KOPT-K1 (cell line): ENCODE measurements at regions not wholly inside any gene's neighbourhood (a gene's known extent, or its start where the extent isn't known, plus 50 kb on each side); places are given as distances from the start of the nearest gene placed in this dataset.

Experiments used
- H3K27ac ChIP-seq: fragments of 200-600 bp; sonication (generic); 2 replicates; pipeline ENCODE4 v1.5.1; 2016; ENCODE audit warnings: antibody characterized with exemption, mild to moderate bottlenecking, low read depth, low read length; ENCODE audit not compliant: poor library complexity, severe bottlenecking
- H3K36me3 ChIP-seq: fragments of 200-600 bp; sonication (generic); 2 replicates; pipeline ENCODE4 v1.5.1; 2017; ENCODE audit warnings: antibody characterized with exemption, mild to moderate bottlenecking, low read length, moderate library complexity; ENCODE audit not compliant: insufficient read depth
- H3K9me3 ChIP-seq: fragments of 200-600 bp; sonication (generic); 2 replicates; pipeline ENCODE4 v1.5.1; 2017; ENCODE audit warnings: antibody characterized with exemption, low read length, mild to moderate bottlenecking; ENCODE audit not compliant: insufficient read depth, poor library complexity, severe bottlenecking

DNA sequence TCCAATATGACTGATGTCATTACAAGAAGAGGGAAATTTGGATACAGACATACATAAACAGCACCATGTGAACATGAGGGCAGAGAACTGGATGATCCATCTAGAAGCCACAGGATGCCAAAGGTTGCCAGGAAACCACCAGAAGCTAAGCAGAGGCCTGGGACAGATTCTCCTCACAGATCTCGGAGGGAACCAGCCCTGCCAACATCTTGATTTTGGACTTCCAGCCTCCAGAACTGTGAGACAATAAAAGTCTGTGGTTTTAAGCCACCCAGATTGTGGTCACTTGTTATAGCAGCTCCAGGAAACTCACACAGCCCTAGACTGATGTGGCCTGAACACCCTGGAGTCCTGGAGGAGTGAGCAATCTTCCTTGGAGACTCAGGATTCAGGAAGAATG, 351.6 kb downstream of the EIPR1 start:
- peaks cover 22% of the 10 kb centered on the region for H3K9me3 ChIP-seq
- no peak overlapping the region for H3K27ac ChIP-seq
- H3K36me3 ChIP-seq = no peaks in the 10 kb centered on the region

DNA sequence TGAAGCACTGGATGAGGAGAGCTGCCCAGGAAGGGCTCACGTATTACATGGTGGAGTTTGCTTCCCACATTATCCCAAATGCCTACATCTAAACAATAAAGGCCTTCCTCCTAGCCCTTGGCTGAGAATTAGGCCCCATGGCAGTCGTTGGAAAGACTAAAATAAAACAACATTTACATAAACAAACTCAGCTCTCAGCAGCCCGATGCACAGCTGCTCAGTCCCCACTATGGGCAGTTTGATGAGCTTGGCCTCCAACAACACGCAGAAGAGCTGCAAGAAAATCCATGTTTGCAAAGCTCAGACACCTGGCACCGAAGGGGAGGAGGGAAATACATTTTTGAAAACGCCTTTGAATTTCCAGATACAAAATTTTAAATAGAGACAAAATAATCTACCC, 352.4 kb downstream of the EIPR1 start:
- Histone ChIP-seq H3K36me3 (no peaks in the 10 kb centered on the region), H3K9me3 (peaks cover 22% of the 10 kb centered on the region), H3K27ac (no peak overlapping the region)

DNA sequence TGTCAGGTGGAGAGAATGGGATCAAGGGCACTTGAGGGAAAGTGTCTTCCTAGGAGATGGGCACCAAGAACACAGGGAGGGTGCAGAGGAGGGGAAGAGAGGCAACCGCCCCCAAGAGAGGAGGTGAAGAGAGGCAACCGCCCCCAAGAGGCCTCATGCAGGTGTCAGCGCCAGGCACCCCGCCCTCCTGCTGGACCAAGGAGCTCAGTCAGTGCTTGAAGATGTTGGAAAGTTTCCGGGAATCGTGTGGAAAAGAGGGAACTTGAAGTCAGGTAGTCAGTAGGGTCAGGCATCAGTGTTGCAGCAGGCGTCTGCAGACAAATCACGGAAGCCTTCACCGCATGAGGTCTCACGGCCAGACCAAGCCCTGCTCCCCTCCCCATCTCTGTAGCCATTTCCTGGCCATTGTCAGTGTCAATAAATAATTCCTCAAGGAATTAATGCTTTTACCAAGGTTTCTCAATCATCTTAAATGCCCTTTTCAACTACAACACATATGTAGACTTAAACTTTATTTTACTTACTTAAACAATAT, 353.1 kb downstream of the EIPR1 start:
- Histone ChIP-seq H3K36me3 (no peaks in the 10 kb centered on the region), H3K27ac (no peak overlapping the region), H3K9me3 (peaks cover 22% of the 10 kb centered on the region)

DNA sequence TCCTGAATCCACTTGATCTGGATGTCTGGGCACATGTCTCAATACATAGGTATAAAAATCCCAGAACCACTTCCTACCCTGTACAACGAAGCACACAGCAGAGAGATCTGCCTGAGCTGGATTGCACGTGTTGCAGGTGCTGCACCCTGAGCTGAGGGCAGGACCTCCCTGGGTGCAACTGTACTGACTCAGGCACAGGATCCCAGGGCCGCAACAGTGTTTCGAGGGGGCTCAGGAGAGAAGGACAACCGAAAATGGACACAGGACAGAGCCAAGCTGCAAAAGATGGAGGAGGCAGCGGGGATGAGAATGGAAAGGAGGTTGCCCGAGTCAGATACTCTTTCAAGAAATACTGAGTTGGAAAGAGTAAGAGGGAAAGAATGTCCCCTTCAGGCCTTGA, 354.1 kb downstream of the EIPR1 start:
- no peaks in the 10 kb centered on the region for H3K36me3 ChIP-seq
- H3K9me3 ChIP-seq = peaks cover 22% of the 10 kb centered on the region

DNA sequence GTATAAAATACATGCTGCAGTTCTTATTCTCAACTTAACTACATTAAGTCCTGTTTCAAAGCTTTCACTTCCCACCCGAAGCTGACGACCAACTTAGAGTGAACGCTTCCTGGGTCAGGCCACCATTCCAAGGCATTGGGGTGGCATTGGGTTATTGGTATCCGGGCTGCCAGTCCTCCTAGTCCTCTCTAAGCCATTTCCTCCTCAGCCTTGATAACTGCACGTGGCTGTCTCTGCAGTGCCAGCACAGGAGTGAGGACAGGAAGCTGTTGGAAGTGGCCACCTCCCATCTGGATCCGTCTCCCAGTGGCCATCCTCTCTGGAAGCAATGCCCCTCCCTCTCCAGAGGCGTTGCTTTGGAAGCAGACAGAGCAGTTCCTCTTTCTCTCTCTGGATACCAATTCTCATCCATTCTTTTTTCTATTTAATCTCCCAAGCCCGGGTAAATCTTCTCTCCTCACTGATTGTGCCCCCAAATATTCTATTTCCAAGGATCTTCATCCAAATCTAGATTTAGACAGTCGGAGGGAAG, 354.7 kb downstream of the EIPR1 start:
- Histone ChIP-seq H3K9me3 (peaks cover 18% of the 10 kb centered on the region), H3K36me3 (no peaks in the 10 kb centered on the region), H3K27ac (no peak overlapping the region)

More for the DNA sequence above, 354.1 kb downstream of the EIPR1 start:
- H3K27ac ChIP-seq = no peak overlapping the region

DNA sequence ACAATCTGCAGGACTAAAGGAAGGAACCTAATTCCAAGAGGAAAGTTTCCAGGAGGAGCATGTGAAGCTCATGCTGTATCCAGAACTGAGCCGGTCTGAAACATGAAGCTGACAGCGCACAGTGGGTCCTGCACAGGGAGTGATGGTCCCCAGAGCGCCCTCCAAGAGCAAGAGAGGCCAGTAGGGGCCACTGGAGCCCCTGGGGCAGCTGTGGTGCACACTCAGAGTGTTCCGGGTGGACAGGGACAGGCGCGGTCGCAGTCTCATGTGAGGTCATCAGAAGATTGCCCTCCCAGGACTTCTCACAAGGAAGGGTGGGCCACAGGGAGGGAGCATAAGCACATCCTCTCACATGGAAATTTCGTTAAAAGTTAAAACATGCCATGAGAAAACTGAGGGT, 355.9 kb downstream of the EIPR1 start:
- H3K36me3 ChIP-seq = no peaks in the 10 kb centered on the region
- peaks cover 23% of the 10 kb centered on the region for H3K9me3 ChIP-seq
- no peak overlapping the region for H3K27ac ChIP-seq

DNA sequence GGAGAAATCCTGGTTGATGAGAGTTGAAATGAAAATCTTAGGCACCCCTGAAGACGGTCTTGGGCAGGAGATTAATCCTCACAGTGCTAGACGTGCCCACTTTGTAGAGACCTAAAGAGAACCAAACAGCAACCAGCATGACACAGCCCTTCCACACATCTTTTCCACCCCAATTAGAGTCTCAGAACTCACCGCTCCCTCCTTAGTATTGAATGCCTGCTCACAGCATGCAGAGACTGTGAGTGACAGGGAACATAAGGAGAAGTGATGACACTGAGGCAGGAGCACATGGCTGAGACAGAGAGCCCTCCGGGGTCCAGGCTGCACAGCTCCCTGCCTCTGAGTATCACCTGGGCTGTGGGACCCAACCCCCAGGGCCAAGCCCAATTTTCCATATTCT, 367.6 kb downstream of the EIPR1 start:
- no peak overlapping the region for H3K27ac ChIP-seq
- no peaks in the 10 kb centered on the region for H3K36me3 ChIP-seq

DNA sequence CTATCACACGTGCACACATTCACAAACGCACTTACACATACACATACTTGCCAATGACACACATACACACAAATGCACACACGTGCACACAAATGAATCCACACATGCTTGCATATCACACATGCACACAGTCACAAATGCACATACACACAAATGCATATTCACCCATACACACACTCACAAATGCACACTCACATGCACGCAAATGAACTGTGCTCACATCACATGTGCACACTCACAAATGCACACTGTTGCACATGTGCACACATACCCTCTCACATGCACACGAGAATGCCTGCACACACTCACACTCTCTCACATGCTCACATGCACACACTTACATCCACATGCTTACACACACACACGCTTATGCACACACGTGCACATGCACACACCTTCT, 368.1 kb downstream of the EIPR1 start:
- H3K36me3 ChIP-seq = no peaks in the 10 kb centered on the region
- peaks cover 6% of the 10 kb centered on the region for H3K9me3 ChIP-seq
- H3K27ac ChIP-seq = no peak overlapping the region

More for the DNA sequence above, 367.6 kb downstream of the EIPR1 start:
- peaks cover 6% of the 10 kb centered on the region for H3K9me3 ChIP-seq

DNA sequence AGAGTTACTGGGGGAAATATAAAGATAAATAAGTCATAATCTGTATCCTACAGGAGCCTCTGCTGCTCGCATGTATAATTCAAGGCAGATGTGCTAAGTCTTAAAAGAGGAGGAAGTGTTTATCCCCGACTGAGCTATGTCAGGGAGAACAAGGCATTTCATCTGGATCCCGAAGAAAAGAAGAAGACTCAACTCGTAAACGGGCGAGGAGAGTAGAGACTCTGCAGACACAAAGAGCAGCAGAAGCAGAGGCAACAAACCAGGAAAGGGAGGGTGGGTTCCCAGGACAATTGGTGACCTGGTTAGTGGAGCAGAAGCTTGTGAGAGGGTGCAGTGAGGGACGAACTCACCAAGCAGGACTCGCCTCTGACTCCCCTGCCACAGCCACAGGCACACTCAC, 368.6 kb downstream of the EIPR1 start:
- Histone ChIP-seq H3K9me3 (peaks cover 6% of the 10 kb centered on the region), H3K36me3 (no peaks in the 10 kb centered on the region), H3K27ac (no peak overlapping the region)

DNA sequence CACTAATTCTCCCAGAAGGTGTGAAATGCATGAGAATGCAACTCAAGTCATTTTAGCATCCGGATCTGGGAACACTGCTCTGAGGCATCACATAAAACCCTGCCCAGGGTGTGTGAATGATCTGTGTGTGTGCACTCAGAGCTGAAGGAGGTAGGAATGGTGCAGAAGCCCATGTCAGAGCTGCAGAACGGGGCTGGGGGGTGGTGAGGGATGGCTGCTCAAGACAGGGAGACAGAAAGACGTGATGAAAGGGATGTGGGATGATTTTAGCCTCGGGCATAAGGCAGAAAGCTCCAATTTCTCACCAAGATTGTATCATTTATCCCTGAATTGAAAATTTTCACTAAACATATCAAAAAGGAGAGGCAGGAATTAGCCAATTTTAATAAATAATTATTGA, 369.1 kb downstream of the EIPR1 start:
- Histone ChIP-seq H3K9me3 (peaks cover 6% of the 10 kb centered on the region), H3K27ac (no peak overlapping the region), H3K36me3 (no peaks in the 10 kb centered on the region)

DNA sequence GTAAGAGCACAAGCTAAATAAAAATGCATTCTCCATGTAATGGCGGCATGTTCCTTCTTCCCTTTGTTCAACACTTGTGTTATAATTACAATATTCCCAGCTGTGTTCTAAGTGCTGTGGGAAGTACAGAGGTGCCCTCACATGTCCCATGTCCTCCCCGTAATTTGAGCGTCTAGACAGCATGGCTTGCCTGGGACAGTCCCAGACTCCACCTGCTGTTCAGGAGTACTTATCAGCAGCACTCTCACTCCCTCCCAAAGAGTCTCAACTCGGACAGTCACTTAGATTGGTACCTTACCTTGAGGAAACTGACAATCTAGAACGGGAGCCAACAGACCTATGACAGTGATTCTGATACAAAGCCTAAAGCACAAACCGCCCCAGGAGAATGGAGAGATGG, 370.5 kb downstream of the EIPR1 start:
- no peaks in the 10 kb centered on the region for H3K9me3 ChIP-seq
- H3K27ac ChIP-seq = no peak overlapping the region
- H3K36me3 ChIP-seq = no peaks in the 10 kb centered on the region

DNA sequence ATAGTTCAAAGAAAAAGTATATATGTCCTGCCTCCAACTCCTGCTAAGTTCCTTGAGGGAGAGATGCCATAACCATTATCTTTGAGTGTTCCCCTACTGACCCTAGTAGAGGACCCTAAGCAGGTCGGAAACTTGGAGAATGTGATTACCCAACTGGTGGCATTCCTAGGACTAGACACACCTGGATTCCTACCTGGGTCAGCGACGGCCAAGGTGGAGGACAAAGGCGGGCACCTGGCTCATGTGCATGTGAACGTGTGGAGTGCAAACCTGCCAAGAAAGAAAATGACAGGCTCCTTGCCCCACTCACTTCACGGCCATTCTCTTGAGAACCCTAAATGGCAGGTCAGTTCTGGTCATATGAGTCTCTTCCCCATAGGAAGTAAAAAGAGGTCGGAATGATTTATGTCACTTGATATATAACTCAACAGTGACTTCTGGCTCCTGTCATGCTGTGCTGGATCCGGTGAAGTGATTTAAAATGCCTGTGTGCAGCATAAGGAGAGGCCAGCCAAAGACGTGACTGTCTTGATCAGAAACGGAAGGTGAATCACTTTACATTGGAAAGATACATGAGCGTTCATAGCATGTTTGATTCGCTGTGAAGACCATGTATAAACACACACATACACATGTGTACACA, 371.6 kb downstream of the EIPR1 start:
- Histone ChIP-seq H3K9me3 (no peaks in the 10 kb centered on the region), H3K36me3 (no peaks in the 10 kb centered on the region), H3K27ac (no peak overlapping the region)

DNA sequence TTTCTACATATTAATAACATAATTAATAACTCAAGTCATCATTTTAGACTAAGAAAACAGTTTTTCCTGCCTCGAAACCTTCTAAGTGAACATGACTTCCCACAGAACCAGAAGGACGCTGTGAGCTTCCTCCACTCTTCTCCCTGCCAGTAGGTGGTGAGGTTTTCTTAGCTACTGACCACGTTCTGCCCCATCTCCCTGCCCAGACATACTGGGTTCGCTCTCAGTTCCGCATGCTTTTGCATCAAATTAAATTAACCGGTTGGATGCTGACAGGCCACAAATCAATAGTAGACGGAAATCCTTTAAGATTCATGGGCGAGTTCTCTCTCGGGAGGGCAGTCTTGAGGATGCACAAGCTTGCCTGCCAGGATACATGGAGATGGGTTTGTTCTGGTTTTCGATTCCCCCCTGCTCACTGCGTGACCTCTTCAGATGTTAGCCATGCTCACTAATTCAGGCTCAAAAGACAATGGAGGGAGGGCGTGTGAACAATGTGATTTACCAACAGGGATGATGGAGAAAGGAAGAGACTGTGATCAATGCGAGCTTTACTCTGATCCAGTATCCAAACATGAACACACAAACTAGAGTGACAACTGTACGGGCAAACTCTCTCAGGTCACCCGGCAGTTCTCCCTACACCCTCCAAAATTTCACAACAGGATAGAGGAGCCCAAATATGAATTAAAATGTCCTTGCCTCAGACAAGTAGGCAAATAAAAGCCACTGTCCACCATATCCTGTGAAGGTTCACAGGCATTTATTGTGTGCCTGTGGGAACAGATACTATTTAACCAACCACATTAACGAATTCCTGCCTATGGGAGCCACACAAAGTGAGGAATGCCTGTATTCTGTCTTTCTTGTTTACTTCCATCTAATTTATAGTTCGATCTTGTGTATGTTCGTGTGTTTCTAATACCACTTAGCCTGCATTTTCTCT, 375.7 kb downstream of the EIPR1 start:
- H3K27ac ChIP-seq = no peak overlapping the region
- no peaks in the 10 kb centered on the region for H3K36me3 ChIP-seq
- H3K9me3 ChIP-seq = no peaks in the 10 kb centered on the region

DNA sequence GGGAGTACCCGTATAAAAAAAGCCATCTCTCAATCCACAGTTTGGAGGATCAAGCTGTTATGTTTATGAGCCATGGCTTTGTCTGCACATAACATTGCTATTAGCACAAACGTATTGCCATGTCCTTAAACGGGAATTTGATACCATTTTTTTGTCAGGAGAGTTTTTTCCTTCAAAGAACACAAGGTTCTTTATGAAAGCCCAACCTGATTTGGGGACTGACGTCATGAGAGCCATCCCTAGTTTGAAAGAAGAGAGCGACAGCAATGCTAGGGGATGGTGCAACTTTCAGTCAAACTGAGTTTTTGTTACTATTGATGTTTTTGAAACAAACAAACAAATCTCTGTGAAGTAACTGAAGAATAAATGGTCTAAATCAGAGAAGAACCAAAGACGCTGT, 376.6 kb downstream of the EIPR1 start:
- H3K27ac ChIP-seq = no peak overlapping the region
- no peaks in the 10 kb centered on the region for H3K9me3 ChIP-seq
- no peaks in the 10 kb centered on the region for H3K36me3 ChIP-seq

DNA sequence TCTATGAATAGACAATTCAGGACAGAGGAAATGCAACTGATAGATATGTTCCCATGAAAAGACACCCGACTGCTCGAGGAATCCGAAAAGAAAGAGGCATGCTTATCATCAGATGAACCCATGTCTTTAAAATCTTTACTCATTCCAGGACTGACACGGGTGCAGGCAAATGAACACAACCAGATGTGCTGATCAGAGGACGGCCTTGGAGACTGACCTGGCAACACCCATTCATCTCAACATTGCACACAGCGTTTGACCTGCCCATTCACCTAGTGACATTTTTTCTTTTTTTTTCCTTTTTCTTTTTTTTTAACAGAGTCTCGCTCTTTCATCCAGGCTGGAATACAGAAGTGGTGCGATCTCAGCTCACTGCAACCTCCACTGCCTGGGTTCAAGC, 377.5 kb downstream of the EIPR1 start:
- Histone ChIP-seq H3K36me3 (no peaks in the 10 kb centered on the region), H3K9me3 (no peaks in the 10 kb centered on the region), H3K27ac (no peak overlapping the region)
